ENCODE measurements at regions not wholly inside any gene's neighbourhood (a gene's known extent, or its start where the extent isn't known, plus 50 kb on each side); places are given as distances from the start of the nearest gene placed in this dataset.
"Not testable (repeated sequence)": the region's sequence is repeated elsewhere in the genome, so short reads cannot be mapped to it uniquely, and the experiment has no call there.

DNA sequence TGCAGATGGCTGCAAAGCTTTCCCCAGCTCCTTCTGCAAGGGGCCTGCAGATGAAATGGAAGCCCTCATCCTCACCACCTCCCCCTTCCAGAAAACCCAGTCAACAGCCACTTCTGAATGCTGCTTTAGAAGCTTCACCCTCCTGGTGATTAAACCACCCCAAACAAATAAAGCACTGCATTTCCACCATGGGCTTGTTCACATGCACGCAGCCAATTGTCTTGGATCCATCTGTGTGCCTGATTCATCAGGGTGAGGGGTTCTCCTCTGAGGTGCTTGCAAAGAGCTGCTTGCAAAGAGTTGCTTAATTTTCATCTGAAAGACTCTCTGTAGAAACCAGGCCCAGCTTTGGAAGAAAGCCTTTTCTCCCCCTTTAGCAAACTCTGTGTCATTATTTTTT is 184.0 kb upstream of the OSBPL11 start:
- DNase-seq; in situ Hi-C loops (cut with MboI; ENCODE audit: low pct_unique_long_range_greater_than_20kb, low sequenced_read_pairs): not testable (repeated sequence)

DNA sequence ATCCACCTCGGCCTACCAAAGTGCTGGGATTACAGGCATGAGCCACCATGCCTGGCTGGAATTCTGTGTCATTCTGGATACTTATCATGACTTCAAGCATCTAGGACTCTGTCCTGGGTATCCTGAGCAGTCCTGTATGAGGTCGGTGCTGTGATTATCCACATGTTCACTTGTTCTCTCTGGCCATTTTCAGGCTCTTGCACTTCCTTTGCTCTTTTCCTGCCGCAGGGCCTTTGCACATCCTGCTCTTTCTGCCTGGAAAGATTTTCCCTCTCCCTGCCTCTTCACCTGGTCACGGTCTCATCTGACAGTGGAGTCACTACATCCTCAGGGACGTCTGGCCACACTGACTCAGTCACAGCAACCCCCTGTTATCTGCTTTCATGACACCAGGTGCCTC is 184.6 kb upstream of the OSBPL11 start:
- in situ Hi-C loops (cut with MboI; ENCODE audit: low pct_unique_long_range_greater_than_20kb, low sequenced_read_pairs); DNase-seq: not testable (repeated sequence)

DNA sequence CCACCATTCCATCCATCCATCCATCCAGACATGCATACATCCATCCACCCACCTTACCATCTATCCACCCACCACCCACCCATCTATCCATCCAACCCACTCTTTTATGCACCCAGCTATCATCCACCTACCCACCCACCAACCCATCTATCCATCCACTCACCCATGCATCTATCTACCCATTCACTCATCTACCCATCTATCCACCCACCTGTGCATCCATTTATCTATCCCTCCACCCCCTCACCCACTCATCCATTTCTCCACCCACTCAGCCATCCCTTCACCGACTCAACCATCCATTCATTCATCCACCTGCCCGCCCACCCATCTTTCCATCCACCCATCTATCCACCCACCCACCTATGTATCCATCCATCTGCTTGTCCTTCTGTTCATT is 186.4 kb upstream of the OSBPL11 start:
- DNase-seq; in situ Hi-C loops (cut with MboI; ENCODE audit: low pct_unique_long_range_greater_than_20kb, low sequenced_read_pairs): not testable (repeated sequence)

DNA sequence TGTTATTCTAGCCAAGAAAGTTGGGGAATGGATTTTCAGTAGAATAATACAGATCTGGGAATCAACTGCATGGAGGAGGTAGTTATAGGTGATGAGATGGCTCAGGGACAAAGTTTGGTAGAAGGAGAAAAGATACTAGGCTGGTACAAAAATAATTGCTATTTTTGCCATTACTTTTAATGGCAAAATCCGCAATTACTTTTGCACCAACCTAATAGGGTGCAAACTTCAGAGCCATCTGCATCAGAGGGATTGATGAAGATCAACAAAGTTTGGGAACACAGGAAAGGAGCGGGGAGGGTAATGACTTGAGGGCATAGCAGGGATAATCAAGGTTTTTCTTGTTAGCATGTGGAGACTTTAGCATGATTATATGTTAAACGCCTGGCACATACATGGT is 178.7 kb upstream of the ROPN1B start:
- in situ Hi-C loops (cut with MboI; ENCODE audit: low pct_unique_long_range_greater_than_20kb, low sequenced_read_pairs); DNase-seq: not testable (repeated sequence)

DNA sequence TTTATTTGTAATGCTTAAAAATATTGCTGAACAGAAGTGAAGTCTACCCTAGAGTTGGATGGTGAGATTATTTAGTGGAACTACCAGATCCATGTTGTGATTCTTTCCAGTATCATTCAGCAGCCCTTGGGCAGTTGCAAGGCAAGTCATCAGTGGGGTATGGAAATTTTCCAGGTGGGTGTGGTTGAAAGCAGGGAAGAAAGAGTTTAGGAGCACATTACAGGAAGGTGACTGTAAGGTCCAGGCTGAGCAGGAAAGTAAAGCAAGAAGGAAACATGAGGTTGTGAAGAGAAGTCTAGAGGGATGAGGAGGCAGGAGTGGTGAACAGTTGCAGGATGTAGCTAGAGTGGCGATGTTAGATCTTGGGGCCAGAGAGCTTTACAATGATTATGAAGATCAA is 178.0 kb upstream of the ROPN1B start:
- DNase-seq; in situ Hi-C loops (cut with MboI; ENCODE audit: low pct_unique_long_range_greater_than_20kb, low sequenced_read_pairs): not testable (repeated sequence)

DNA sequence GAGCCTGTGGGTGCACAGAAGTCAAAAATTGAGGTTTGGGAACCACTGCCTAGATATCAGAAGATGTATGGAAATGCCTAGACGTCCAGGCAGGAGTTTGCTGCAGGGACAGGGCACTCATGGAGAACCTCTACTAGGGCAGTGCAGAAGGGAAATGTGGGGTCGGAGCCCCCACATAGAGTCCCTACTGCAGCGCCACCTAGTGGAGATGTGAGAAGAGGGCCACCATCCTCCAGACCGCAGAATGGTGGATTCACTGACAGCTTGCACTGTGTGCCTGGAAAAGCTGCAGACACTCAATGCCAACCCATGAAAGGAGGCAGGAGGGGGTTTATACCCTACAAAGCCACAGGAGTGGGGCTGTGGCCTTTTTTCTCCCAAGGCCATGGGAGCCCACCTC is 159.0 kb upstream of the ROPN1B start:
- in situ Hi-C loops (cut with MboI; ENCODE audit: low pct_unique_long_range_greater_than_20kb, low sequenced_read_pairs); DNase-seq: not testable (repeated sequence)

DNA sequence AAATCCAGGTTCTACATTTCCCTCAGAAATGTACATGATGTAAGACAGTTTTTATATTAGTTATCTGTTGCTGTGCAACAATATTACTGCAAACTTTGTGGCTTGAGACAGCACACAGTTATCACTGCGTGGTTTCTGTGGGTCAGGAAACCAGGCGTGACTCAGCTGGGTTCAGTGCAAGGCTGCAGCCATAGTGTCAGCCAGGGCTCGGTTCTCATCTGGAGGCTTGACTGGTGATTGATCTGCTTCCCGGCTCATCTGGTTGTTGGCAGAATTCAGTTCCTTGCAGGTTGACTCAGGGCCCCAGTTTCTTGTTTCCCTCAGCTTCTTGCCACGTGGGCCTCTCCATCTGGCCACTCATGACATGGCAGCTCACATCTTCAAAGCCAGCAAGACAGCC is 146.8 kb upstream of the ROPN1B start:
- in situ Hi-C loops (cut with MboI; ENCODE audit: low pct_unique_long_range_greater_than_20kb, low sequenced_read_pairs); DNase-seq: not testable (repeated sequence)

DNA sequence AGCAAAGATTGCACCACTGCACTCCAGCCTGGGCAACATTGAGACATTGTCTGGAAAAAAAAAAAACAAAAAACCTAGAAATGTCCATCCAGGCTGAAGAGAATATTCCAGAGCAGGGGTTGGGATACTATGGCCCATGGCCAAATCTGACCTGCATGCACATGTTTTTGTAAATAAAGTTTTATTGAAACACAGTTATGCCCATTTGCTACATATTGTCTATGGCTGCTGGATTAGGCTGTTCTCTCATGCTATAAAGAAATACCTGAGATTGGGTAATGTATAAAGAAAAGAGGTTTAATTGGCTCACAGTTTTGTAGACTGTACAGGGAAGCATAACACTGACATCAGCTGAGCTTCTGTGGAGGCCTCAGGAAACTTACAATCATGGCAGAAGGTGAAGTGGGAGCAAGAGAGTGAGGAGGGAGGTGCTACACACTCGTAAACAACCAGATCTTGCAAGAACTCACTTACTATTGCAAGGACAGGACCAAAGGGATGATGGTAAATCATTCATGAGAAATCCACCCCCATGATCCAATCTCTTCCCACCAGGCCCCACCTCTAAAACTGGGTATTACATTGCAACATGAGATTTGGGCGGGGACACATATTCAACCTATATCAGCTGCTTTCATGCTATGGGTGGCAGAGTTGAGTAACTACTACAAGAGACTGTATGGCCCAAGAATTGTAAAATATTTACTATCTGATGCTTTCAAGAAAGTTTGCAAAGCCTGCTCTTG is 137.8 kb upstream of the ROPN1B start:
- in situ Hi-C loops (cut with MboI; ENCODE audit: low pct_unique_long_range_greater_than_20kb, low sequenced_read_pairs); DNase-seq: not testable (repeated sequence)

DNA sequence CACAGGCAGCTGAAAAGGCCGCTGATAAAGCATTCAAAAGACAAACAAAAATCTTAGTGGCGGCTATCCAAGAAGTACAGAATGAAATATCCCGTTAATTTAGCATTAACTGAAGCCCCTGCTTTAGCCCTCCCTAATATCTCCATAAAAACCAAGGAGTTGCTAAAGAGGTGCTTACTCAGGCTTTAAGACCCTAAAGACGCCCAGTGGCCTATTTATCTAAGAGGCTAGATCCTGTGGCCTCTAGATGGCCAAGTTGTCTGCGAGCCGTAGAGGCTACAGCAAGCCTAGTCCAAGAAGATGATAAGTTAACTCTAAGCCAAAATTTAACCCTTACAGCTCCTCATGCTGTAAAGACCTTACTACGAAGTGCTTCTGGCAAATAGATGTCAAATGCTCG is 133.4 kb upstream of the ROPN1B start:
- DNase-seq; in situ Hi-C loops (cut with MboI; ENCODE audit: low pct_unique_long_range_greater_than_20kb, low sequenced_read_pairs): not testable (repeated sequence)

DNA sequence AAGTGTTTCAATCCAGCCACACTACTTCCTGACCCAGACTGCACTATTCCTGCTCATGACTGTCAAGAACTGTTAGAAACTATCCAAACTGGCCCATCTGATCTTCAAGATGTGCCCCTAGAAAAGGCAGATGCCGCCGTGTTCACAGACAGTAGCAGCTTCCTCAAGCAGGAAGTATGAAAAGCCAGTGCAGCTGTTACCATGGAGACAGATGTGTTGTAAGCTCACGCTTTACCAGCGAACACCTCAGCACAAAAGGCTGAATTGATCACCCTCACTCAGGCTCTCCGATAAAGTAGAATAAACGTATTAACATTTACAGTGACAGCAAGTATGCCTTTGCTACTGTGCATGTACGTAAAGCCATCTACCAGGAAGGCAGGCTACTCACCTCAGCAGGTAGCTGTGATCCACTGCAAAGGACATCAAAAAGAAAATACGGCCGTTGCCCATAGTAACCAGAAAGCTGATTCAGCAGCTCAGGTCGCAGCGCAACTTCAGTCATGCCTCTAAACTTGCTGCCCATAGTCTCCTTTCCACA is 132.9 kb upstream of the ROPN1B start:
- DNase-seq: peak; percentile 8

DNA sequence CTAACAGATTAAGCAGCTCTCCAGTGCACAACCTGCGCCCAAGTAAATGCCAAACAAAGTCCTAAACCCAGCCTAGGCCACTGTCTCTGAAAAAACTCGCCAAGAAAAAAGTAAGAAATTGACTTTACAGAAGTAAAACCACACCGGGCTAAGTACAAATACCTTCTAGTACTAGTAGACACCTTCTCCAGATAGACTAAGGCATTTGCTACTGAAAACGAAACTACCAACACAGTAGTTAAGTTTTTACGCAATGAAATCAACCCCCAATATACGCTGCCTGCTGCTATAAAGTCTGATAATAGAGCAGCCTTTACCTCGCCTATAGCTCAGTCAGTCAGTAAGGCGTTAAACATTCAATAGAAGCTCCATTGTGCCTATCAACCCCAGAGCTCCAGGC is 132.2 kb upstream of the ROPN1B start:
- in situ Hi-C loops (cut with MboI; ENCODE audit: low pct_unique_long_range_greater_than_20kb, low sequenced_read_pairs); DNase-seq: not testable (repeated sequence)

More for the DNA sequence above, 132.9 kb upstream of the ROPN1B start:
- in situ Hi-C loops (cut with MboI; ENCODE audit: low pct_unique_long_range_greater_than_20kb, low sequenced_read_pairs): not testable (repeated sequence)

DNA sequence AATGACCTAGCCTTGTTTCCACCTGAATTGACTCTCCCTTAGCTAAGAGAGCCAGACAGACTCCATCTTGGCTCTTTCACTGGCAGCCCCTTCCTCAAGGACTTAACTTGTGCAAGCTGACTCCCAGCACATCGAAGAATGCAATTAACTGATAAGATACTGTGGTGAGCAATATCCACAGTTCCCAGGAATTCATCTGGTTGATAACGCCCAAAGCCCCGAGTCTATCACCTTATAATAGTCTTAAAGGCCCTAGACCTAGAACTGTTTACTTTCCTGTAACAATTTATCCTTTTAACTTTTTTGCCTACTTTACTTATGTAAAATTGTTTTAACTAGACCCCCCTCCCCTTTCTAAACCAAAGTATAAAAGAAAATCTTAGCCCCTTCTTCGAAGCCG is 130.1 kb upstream of the ROPN1B start:
- in situ Hi-C loops (cut with MboI; ENCODE audit: low pct_unique_long_range_greater_than_20kb, low sequenced_read_pairs); DNase-seq: not testable (repeated sequence)

DNA sequence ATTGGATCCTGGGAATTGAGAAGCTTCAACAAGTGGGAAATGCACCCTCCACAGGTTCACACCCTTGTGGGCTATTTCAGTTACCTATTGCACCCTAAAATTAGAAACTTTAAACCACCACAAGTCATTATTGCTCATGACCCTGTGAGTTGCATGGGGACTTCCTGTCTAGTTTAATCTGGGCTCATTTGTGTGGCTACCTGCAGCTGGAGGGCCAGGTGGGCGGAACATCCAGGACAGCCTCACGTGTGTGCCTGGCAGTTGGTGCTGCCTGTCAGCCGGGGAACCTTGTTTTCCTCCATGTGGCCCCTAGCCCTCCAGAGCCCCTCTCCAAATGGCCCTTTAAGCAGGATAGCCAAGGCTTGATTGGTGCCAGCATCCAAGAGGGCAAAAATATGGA is 128.5 kb upstream of the ROPN1B start:
- DNase-seq; in situ Hi-C loops (cut with MboI; ENCODE audit: low pct_unique_long_range_greater_than_20kb, low sequenced_read_pairs): not testable (repeated sequence)

DNA sequence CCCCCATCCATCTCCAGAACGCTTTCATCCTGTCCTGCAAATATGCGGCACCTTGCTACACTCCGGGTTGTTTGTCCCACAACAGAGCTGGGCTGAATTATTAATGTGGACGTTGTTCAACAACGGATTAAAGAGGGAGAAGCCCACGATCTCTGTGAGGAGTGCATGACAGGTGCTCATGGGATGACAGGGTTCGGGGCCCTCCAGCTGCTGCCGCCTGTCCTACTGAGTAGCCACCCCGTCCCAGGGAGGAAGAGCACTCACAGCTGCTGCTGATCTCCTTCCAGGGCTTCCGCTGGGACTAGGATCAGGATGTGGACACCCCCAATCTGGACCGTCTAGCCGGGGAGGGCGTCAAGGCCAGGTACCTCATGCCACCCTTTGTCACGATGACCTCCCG is 121.0 kb upstream of the ROPN1B start:
- in situ Hi-C loops (cut with MboI; ENCODE audit: low pct_unique_long_range_greater_than_20kb, low sequenced_read_pairs): not testable (repeated sequence)

DNA sequence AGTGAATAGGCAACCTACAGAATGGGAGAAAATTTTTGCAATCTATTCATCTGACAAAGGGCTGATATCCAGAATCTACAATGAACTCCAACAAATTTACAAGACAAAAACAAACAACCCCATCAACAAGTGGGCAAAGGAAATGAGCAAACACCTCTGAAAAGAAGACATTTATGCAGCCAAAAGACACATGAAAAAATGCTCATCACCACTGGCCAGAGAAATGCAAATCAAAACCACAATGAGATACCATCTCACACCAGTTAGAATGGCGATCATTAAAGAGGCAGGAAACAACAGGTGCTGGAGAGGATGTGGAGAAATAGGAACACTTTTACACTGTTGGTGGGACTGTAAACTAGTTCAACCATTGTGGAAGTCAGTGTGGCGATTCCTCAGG is 114.0 kb upstream of the ROPN1B start:
- DNase-seq; in situ Hi-C loops (cut with MboI; ENCODE audit: low pct_unique_long_range_greater_than_20kb, low sequenced_read_pairs): not testable (repeated sequence)

More for the DNA sequence above, 121.0 kb upstream of the ROPN1B start:
- not testable (repeated sequence) for DNase-seq

DNA sequence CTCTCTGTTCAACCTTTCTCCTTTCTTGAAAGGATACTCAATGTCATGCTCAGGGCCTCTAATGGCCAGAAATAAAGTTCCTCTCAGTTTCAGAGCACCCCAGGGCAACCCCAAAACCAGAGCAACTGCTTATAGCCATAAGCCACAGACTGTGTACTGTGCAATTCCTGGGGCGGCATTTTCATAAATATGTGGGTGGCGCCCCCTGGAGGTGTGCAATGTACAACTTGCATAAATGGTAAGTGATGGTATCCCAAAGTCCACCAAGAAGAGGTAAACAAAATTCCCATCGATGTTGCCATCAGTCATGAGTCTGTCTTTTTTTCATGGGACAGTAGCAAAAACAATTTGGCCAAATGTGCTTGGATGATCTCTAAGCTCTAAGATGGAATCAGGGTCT is 108.4 kb upstream of the ROPN1B start:
- in situ Hi-C loops (cut with MboI; ENCODE audit: low pct_unique_long_range_greater_than_20kb, low sequenced_read_pairs); DNase-seq: not testable (repeated sequence)

DNA sequence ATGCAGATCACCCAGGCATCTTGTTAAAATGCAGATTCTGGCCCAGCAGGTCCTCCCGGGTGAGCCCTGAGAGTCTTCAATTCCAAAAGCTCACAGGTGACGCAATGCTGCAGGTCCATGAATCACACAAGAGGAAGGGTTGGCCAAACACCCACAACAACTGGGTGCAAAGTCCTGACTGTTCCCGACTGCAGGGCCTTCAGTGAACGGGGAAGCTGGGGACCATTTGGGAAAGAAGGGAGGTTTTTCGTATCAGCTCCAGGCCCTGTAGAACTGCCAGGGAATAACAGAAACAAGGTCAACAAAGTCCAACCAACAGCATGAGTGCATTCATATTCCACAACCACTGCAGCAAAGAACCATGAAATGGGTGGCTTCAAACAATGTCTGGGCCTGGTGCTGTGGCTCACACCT is 106.1 kb upstream of the ROPN1B start:
- in situ Hi-C loops (cut with MboI; ENCODE audit: low pct_unique_long_range_greater_than_20kb, low sequenced_read_pairs); DNase-seq: not testable (repeated sequence)

DNA sequence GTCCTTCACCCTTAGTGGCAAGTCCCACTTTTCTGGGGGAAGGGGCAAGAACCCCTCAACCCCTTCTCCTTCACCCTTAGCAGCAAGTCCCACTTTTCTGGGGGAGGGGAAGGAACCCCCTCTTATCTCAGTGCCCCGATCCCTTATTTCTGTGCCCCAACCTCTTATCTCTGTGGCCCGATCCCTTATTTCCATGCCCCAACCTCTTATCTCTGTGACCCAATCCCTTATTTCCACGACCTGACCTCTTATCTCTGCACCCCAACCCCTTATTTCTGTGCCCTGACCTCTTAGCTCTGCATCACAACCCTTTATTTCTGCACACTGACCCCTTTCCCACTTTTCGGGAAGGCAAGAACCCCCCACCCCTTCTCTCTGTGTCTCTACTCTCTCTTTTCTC is 104.4 kb upstream of the ROPN1B start:
- in situ Hi-C loops (cut with MboI; ENCODE audit: low pct_unique_long_range_greater_than_20kb, low sequenced_read_pairs): not testable (repeated sequence)

DNA sequence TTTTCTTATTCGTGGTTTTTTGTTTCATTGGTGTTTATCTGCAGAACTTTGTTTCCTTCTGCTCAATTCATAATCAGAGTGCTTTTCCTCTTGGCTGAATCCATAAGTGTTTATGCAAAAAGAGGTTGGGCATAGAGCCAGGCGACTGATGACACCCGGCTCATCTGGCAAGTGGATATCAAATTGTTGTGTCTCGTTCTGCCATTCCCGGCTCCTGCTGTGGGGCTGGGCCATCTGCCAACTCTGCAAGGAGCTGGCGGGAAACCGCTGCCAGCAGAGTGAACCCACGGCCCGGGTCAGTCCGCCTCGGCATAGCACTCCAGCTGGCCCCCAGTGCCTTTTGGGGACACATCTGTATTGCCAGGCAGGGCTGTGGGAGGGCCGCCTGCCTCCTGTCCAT is 83.0 kb upstream of the ROPN1B start:
- peak; percentile 2 for DNase-seq

More for the DNA sequence above, 104.4 kb upstream of the ROPN1B start:
- DNase-seq: not testable (repeated sequence)

DNA sequence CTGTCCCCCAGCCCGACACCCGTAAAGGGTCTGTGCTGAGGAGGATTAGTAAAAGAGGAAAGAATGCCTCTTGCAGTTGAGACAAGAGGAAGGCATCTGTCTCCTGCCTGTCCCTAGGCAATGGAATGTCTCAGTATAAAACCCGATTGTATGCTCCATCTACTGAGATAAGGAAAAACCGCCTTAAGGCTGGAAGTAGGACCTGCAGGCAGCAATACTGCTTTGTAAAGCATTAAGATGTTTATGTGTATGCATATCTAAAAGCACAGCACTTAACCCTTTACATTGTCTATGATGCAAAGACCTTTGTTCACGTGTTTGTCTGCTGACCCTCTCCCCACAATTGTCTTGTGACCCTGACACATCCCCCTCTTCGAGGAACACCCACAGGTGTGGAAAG is 69.8 kb upstream of the ROPN1B start:
- DNase-seq; in situ Hi-C loops (cut with MboI; ENCODE audit: low pct_unique_long_range_greater_than_20kb, low sequenced_read_pairs): not testable (repeated sequence)

More for the DNA sequence above, 83.0 kb upstream of the ROPN1B start:
- in situ Hi-C loops (cut with MboI; ENCODE audit: low pct_unique_long_range_greater_than_20kb, low sequenced_read_pairs): not testable (repeated sequence)
